Left ventricle myocardium superior (tissue), 1 donor: ENCODE measurements at regions not wholly inside any gene's neighbourhood (a gene's known extent, or its start where the extent isn't known, plus 50 kb on each side); places are given as distances from the start of the nearest gene placed in this dataset.
"Not testable (repeated sequence)": the region's sequence is repeated elsewhere in the genome, so short reads cannot be mapped to it uniquely, and the experiment has no call there.

Source experiments
- ATAC-seq: fragments of 200-7000 bp; cut with Tn5 transposase; one replicate; pipeline ENCODE4 v1.9.1; 2020; ENCODE audit warnings: mild to moderate bottlenecking, moderate library complexity
- DNase-seq: peaks from one replicate; pipeline ENCODE4 v3.0.0-alpha.2; 2020
- intact Hi-C: fragments of 100-400 bp; cut with micrococcal nuclease; formaldehyde crosslinking; loops from one replicate; pipeline ENCODE4 v1.11.0; 2022
- donor health status: DM: no; HTN: yes; CAD: no; lungs with severe emphysema.

DNA sequence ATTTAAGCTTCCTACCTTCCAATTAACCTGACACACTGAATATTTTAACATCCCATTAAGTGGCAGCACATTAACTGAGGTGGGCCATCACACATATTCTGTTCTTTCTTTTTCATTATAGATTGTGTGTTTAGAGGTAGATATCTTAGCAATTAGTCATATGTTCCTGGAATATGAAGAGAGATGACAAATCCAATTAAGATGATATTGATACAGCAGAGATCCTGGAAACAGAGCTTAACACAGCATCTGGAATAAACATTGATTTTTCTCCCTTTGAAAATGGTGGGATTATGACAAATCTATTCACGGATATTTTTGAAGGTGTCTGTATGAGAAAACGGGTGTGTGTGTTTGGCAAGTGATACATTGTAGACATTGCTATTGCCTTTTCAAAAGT lies 448.0 kb downstream of the CDH10 start:
- ATAC-seq (no peak), DNase-seq (no peak)
- intact Hi-C loops = no loop called here

DNA sequence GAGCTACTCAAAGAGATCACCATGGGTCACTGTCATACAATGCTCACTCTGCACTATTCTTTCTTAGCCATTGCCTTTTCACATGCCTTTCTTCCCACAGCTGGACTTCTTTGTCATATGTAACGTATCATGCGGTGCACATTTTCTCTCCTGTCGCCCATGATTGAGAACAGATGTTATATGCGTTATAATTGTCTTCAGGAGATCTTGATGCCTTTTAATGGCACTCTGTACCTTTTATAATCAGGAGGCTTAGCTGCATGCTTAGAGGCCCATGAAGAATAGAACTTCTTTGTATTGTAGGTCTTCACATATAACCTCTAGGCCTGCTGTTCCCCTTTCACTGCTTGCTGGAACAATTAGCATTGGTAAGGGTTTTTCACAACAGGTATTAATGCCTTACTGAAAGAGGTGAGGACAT lies 436.1 kb downstream of the CDH10 start:
- intact Hi-C loops = no loop called here
- ATAC-seq (no peak), DNase-seq (no peak)

DNA sequence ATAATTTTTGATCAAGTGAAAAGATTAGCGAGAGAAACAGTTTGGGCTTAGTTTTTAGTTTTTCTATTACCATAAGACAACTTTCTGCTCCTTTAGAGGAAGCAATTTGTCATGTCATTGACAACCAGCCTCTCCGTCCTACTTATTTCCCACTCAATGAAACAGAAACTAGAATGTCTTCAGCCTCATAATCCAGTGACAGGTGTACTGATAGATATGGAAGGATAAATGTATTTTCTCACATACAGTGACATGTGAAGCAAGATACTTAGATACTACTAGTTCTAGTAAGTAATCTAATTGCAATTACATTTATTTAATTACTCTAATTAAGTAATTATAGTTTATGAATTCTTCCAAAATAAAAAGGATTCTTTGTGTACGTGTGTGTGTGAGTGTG lies 429.7 kb downstream of the CDH10 start:
- intact Hi-C loops = no loop called here
- DNase-seq (no peak), ATAC-seq (no peak)

DNA sequence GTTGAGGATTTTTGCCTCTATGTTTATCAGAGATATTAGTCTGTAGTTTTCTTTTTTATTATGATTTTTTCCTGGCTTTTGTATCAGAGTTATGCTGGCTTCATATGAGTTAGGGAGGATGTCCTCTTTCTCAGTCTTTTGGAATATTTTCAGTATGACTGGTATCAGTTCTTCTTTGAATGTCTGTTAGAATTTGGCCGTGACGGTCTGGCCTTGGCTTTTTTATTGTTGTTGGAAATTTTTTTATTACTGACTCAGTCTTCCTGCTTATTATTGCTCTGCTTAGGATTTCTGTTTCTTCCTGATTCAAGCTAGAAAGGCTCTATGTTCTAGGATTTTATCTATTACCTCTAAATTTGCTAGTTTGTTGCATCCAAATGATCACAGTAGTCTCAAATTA lies 421.9 kb downstream of the CDH10 start:
- ATAC-seq (no peak), DNase-seq (no peak)
- intact Hi-C loops = no loop called here

DNA sequence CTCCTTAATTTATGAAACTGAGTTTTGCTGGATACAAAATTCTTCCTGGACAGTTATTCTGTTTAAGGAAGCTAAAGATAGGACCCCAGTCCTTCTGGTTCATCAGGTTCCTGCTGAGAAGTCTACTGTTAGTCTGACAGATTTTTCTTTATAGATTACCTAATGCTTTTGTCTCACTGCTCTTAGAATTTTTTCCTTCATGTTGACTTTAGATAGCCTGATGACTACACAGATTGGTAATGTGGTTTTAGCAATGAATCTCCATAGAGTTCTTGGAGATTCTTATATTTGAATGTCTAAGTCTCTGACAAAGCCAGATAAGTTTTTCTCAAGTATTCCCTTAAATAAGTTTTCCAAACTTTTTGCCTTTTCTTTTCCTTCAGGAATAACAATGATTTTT lies 419.7 kb downstream of the CDH10 start:
- no peak for ATAC-seq
- DNase-seq = no peak
- intact Hi-C loops = no loop called here

DNA sequence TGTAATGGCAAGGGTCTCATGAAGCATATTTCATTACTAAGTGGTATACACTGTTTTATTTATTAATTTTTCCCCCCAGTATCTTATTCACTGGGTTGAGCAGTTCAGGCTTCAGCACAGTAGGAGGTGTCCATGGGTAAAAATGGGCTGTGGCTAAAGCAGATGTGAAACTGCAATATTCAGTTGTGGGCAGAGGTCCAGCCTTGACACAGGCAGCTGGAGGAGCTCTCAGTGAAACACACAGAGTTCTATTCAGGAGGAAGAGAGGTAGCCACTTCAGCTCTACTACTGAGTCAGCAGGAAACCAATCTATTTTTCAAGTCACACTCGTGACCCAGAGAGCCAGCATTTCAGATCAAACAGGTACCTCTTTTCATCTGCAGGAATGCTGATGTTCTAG lies 418.3 kb downstream of the CDH10 start:
- intact Hi-C loops = no loop called here
- ATAC-seq = no peak
- no peak for DNase-seq

DNA sequence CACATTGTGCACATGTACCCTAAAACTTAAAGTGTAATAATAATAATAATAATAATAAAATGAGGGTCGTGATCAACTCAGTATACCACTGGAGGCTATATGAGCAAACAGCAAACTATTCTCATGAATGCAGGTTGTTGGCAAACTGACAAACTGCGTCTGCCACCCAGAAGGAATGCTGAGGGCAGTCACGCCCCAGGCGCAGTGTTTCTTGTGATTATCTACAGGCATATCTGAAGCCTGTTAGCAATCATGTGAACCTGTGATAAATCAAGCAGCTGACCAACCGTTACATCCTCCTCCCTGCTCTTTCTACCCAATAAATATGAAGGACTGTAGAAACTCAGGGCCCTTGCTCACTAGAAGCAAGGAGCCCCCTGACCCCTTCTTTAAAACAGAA lies 416.9 kb downstream of the CDH10 start:
- ATAC-seq, intact Hi-C loops, DNase-seq: not testable (repeated sequence)

DNA sequence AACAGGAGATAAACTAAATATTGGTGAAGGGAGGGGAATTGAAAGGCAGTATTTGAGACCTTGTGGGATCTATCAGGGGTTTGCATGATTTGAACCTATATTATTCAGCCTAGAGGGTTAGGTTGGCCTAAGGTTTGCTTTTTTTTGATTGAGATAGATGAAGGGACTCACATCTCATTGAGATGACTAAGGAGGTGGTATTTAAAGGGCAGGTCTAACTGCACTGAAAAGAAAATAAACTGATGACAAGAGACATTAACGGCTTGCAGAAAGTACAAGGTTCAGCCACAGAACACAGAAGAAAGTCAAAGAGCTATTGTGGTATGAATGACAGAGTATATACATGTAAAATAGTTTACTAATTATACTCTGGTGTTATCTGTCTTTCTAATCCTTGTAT lies 412.7 kb downstream of the CDH10 start:
- intact Hi-C loops = no loop called here
- no peak for ATAC-seq
- DNase-seq = no peak

DNA sequence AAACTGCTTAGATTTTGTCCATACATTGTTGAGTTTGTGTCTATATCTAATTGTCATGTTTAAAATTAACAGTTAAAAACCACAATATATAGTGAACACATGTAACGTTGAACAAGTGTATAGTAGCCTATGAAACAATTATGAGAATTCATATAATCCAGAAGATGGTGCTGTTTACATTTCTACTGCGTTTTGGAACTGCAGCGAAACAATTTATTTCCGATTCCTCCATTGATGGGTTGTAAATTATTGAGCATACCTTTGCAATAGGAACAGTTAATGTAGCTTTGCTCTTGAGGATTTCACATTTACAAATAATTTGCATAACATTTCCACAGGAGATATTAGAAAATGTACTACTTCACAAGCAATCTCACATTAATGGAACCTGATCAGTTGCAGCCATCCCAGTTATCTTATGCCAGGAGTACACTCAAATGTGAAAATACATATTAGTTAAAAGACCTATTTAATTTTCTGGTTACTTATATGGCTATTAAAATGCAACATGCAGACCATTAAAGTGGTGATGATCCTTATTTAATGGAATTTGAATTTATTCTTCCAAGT lies 411.8 kb downstream of the CDH10 start:
- intact Hi-C loops = no loop called here
- ATAC-seq = no peak
- DNase-seq = no peak

DNA sequence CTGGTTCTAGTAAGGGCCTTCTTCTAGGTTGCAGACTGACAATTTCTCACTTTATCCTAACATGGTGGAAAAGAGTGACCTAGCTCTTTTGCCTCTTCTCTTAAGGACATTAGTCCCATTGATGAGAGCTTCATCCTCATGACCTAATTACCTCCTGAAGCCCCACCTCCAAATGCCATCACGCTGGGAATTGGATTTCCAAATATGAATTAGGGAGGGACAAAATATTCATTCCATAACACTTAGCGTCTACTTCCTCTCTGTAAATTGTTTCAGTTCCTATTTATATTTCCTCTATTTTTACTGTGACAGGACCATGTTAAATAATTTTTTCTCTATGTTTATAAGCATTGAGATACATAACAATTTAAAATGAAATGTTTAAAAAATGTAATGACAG lies 408.8 kb downstream of the CDH10 start:
- intact Hi-C loops = no loop called here
- DNase-seq (no peak), ATAC-seq (no peak)

DNA sequence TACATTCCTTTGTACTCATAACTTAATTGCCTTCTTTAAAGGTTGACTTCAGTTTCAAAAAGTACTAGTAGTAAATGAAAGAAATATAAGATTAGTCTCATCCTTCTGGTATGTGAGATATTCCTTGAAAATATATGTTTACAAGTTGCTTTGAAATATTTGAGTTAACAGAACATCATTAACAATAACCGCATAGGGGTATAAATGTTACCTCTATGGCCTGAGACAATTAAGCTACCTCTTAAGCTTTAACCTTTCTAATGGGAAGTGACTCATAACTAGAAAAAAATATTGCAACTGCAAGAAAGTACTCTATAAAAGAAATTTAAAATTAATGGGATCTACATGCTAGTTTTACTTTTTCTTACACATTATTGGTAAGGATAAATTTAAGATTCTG lies 399.0 kb downstream of the CDH10 start:
- intact Hi-C loops = no loop called here
- DNase-seq (no peak), ATAC-seq (no peak)

DNA sequence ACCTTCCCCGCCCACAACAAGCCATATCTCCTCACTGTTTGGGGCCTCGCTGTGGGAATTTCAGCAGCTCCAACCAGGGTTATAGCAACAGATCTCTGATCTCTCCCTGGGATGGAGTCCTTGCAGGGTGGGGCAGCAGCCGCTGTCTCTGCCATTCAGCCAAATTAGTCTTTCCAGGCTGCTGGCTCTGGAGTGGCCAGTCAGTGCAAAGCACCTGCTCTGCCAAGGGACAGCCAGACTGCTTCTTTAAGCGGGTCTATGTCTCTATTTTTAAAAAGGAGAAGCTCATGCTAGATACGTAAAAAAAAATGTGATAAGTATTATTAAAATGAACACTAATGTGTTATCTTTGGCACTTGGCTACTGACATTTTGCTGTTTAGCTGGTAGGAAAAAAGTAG lies 380.2 kb downstream of the CDH10 start:
- DNase-seq = no peak
- no peak for ATAC-seq
- intact Hi-C loops = no loop called here

DNA sequence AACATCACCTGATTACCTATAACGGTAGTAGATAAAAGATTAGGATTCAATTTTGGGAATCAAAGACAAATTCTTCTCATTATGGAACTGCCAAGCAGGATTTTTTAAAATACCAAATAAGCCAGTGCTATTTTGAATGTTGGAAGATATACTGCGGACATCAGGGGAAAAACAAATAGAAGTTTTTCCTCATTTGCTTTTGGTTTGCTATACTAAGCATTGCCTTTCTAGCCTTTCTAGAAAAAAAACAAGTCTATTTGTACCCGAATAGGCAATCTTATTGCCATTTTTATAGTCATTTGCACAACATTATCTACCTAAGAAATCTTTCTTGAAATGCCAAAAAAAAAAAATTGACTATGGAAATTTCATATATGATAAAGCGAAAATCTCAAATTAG lies 379.5 kb downstream of the CDH10 start:
- ATAC-seq = no peak
- intact Hi-C loops = no loop called here
- DNase-seq = no peak

DNA sequence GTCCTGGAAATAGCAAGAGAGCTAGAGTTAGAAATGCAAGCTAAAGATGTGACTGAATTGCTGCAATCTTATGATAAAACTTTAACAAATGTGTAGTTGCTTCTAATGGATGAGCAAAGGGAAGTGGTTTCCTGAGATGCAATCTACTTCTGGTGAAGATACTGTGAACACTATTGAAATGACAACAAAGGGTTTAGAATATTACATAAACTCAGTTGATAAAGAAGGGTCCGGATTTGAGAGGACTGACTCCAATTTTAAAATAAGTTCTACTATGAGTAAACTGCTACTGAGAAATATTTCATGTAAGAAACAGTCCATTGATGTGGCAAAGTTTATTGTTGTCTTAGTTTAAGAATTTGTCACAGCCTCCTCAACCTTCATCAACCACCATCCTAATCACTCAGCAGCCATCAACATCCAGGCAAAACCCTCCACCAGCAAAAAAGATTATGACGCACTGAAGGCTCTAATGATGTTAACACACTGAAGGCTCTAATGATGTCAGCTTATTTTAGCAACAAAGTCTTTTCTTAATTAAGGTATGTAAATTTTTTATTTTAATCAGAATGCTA lies 376.2 kb downstream of the CDH10 start:
- intact Hi-C loops = no loop called here
- DNase-seq (no peak), ATAC-seq (no peak)

DNA sequence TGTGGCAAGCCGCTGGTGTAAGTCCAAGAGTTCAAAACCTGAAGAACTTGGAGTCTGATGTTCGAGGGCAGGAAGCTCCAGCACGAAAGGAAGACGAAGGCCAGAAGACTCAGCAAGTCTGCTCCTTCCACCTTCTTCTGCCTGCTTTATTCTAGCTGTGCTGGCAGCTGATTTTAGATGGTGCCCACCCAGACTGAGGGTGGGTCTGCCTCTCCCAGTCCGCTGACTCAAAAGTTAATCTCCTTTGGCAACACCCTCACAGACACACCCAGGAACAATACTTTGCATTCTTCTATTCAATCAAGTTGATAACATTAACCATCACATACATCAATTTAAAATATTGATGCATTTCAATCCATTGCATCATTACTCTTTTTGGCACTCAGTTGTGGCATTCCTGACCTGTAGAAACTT lies 373.1 kb downstream of the CDH10 start:
- DNase-seq, intact Hi-C loops, ATAC-seq: not testable (repeated sequence)

DNA sequence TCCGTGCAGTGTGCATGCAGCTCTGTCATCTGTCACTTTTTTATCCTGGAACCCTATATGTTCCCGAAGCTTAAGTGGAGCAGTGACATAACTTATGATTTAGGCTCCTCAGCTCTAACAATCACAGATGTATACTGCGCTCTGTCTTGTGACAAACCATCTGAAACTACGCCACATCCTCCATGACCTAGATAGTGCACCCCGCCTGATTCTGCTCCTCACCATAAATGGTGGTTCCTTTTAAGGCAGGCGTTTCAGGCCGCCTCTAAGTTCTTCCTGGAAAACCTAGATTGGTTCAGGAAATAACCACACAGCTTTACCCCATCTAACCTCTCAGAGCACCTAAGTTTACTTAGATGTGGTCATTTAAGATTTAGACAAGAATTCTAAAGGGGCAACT lies 372.0 kb downstream of the CDH10 start:
- intact Hi-C loops = no loop called here
- no peak for DNase-seq
- no peak for ATAC-seq

DNA sequence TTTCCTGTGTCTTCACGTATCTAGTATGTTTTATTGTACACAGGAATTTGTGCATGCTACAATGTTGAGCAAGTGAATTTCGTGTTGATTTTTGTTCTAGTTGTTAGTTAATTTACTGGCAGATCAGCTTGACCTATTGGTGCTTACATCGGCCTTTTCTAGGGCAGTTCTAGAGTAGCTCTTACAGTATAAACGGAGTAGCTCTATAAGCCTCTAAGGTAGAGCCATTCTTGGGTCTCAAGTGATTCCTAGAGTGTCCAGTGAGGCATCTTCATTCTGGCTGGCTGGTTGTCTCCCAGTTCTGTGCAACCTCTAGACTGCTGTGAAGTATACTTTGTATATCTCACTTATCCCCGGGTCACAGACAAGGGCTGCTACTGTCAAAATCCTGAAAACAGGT lies 364.6 kb downstream of the CDH10 start:
- ATAC-seq = no peak
- intact Hi-C loops = no loop called here
- DNase-seq = no peak

DNA sequence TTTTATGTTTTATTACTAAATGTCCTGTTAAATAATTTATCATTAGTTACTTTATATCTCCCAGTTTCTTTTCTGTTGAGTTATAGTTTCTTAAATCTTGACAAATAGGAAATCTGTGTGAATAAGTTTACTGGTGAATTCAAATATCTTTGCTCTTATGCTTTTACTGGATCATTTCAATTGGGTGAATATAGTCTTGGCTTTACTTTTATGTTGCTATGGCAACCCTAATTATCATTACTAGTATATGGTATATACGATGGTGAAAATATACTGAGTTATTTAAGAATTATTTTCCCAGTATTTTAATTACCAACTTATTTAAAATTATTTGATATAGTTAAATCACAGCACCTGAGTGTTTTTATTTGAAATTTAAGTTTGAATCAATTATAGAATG lies 363.0 kb downstream of the CDH10 start:
- intact Hi-C loops = no loop called here
- ATAC-seq = no peak
- DNase-seq = no peak

DNA sequence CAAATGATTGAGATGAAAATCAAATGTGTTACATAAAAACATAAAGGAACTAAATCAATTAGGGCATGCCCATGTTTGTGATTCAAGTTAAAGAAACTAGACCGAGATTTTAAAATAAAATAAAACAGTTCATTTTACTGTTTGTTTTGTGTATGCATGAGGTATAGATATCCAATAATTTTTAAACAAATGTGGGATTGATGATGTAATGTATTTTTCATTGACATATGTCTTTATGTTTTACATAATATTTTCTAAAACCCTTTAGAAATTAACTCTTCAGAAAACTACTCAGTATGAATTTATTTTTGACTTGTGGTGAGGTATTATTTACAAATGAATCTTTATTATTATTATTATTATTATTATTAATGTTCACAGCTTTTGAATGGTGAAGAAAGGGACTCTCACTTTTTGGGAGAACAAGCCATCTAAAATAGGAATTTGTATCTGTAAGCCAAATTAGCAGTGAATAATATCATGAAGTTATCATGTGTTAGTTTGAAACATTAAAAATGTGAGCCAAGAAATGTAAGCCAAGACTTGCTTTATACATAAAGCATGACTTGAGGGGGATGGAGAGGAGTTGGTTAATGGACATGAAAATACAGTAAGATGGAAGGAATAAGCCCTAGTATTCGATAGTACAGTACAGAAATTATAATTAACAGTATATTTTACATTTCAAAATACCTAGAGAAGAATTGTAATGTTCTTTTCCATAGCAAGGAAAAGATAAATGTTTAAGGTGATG lies 355.0 kb downstream of the CDH10 start:
- DNase-seq (no peak), ATAC-seq (no peak)
- intact Hi-C loops = no loop called here

DNA sequence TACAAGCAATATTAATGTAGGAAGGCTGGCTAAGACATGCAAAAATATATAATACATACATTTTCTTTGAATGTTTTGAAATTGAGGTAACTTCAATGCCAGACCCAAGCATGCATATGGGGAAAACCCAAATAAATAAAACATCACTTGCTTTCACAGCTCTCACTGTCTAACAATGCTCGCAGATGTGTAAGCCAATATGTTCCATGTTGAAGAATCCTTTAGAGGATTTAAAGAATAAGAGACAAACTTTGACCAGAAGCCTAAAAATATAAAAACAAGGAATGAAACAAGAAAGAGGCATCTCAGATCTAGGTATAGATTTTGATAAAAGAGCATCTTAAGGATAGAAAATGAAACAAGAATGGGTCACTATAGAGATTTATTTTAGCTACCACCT lies 354.2 kb downstream of the CDH10 start:
- intact Hi-C loops = no loop called here
- ATAC-seq (no peak), DNase-seq (no peak)

DNA sequence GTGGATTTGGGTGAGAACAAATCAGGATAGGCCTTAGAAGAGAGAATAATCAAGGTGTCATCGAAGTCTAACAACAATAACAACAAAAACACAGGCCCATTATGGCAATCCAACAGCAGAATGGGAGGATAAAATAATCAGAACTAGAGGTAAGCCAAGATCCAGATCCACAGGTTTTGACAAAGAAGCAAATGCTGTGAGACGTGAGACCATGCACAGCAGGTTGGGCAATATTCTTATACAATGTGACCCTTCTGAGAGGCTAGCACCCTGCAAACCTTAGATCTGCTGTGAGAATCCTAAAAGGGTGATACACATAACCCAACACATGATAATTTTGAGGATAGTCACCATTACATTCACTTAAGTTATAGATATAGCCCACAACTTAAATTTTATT lies 352.9 kb downstream of the CDH10 start:
- DNase-seq = no peak
- ATAC-seq = no peak
- intact Hi-C loops = no loop called here
